Gastrocnemius medialis (tissue), 4 donors: ENCODE measurements at regions not wholly inside any gene's neighbourhood (a gene's known extent, or its start where the extent isn't known, plus 50 kb on each side); places are given as distances from the start of the nearest gene placed in this dataset.

Source experiments
- ATAC-seq, 2 donors: fragments of 150-250 bp; one replicate each; pipeline ENCODE4 v1.9.1; 2016
- DNase-seq, 2 donors: peaks; one replicate each; pipeline ENCODE4 v3.0.0-alpha.2; 2019
- H3K27ac ChIP-seq, 4 donors: fragments of 200-600 bp; sonication (generic); 1 replicate in 1 of 4; 2 replicates in 3 of 4; pipeline ENCODE4 v1.5.1; 2016 to 2018; ENCODE audit warnings: mild to moderate bottlenecking in 2 of 4, moderate library complexity in 1 of 4
- H3K27me3 ChIP-seq, 3 donors: fragments of 200-600 bp; sonication (generic) in 2 of 3; 1 replicate in 1 of 3; 2 replicates in 2 of 3; pipeline versions ENCODE4 v1.5.1 to v1.6.0; 2016 to 2019; ENCODE audit warnings: mild to moderate bottlenecking in 1 of 3, moderate library complexity in 1 of 3
- H3K36me3 ChIP-seq, 2 donors: fragments of 200-600 bp; sonication (generic) in 1 of 2; one replicate each; pipeline ENCODE4 v1.5.1; 2017 to 2018
- H3K4me1 ChIP-seq, 2 donors: fragments of 200-600 bp; sonication (generic) in 1 of 2; one replicate each; pipeline ENCODE4 v1.5.1; 2016 to 2017; ENCODE audit warnings: mild to moderate bottlenecking in 2 of 2
- H3K4me3 ChIP-seq, 4 donors: fragments of 200-600 bp; sonication (generic) in 3 of 4; 1 replicate in 1 of 4; 2 replicates in 3 of 4; pipeline ENCODE4 v1.5.1; 2016 to 2019; ENCODE audit warnings: mild to moderate bottlenecking in 2 of 4
- H3K9me3 ChIP-seq, 3 donors: fragments of 200-600 bp; sonication (generic) in 2 of 3; 1 replicate in 1 of 3; 2 replicates in 2 of 3; pipeline ENCODE4 v1.5.1; 2016 to 2019
- CTCF ChIP-seq, 5 experiments: fragments of 450-650 bp in 3 of 5; fragments of 200-600 bp in 2 of 5; sonication (generic) in 2 of 5; IDR thresholded peaks in 4 of 5; conservative IDR thresholded peaks in 1 of 5; 1 replicate in 4 of 5; 2 replicates in 1 of 5; pipeline ENCODE4 v1.5.1; 2016 to 2019; ENCODE audit warnings: antibody characterized with exemption in 5 of 5, mild to moderate bottlenecking in 3 of 5, moderate library complexity in 3 of 5
- POLR2A ChIP-seq, 2 donors: fragments of 450-650 bp; IDR thresholded peaks; one replicate each; pipeline ENCODE4 v1.6.1; 2017; ENCODE audit warnings: antibody characterized with exemption in 2 of 2, mild to moderate bottlenecking in 2 of 2, moderate library complexity in 2 of 2
- in situ Hi-C, 4 donors: fragments of 200-750 bp; cut with MboI; loops; one replicate each; pipeline versions ENCODE4 v1.15.0 to v1.8.0; 2017; ENCODE audit warnings: low sequenced_read_pairs in 4 of 4
- intact Hi-C: fragments of 100-400 bp; cut with DNase I; formaldehyde crosslinking; loops from one replicate; pipeline ENCODE4 v1.15.1; 2023; ENCODE audit warnings: low total_unique reads

- no peak for TF ChIP-seq POLR2A (IDR thresholded peaks at IDR 0.05)
- no peak for TF ChIP-seq CTCF (IDR thresholded peaks at IDR 0.05 in 4 of 5, conservative IDR thresholded peaks at IDR 0.05 in 1 of 5)
- Histone ChIP-seq H3K27me3 (no peaks in the 10 kb centered on the region), H3K4me3 (no peak overlapping the region), H3K36me3 (no peaks in the 10 kb centered on the region), H3K27ac (no peak overlapping the region), H3K4me1 (peaks cover 3 to 9% of the 10 kb centered on the region in 2 donors), H3K9me3 (no peaks in the 10 kb centered on the region)
- in situ Hi-C loops (loop anchor here in 1 of 4 donors (10.0 kb wide), 1 partner anchor 125 kb away; no protein-coding TSS in a partner anchor), intact Hi-C loops (no loop called here)
- no peak for ATAC-seq
- DNase-seq: no peak
Observed at GRCh38 chr1:234759888-234760287, 149.9 kb upstream of the IRF2BP2 start.

DNA sequence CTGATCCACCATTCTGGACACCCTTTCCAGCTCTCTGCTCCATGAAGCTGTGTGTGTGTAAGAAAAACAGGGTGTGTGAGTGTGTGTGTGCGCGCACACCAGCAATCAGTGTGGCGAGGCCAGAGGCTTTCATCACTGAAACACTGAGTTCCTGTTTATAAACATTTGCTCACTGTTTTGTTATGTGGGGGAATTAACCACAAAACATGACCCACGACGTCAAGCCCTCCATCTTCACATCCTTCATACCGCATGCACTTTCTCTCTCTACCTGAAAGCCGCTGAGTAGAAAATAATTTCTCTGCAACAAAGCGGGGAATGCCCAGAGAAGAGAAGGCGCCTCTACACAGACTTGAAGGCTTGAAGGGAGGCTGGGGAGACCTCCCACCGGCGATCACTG lies 148.9 kb upstream of the IRF2BP2 start:
- DNase-seq: no peak
- intact Hi-C loops (no loop called here), in situ Hi-C loops (loop anchor here in 1 of 4 donors (10.0 kb wide), 1 partner anchor 124 kb away; no protein-coding TSS in a partner anchor)
- H3K4me3 ChIP-seq: no peak overlapping the region
- H3K4me1 ChIP-seq: peaks cover 3 to 9% of the 10 kb centered on the region in 2 donors
- TF ChIP-seq CTCF (IDR thresholded peaks at IDR 0.05 in 4 of 5, conservative IDR thresholded peaks at IDR 0.05 in 1 of 5) (no peak), POLR2A (IDR thresholded peaks at IDR 0.05) (no peak)
- no peaks in the 10 kb centered on the region for H3K9me3 ChIP-seq
- H3K27me3 ChIP-seq: no peaks in the 10 kb centered on the region
- no peak overlapping the region for H3K27ac ChIP-seq
- H3K36me3 ChIP-seq: no peaks in the 10 kb centered on the region
- no peak for ATAC-seq

DNA sequence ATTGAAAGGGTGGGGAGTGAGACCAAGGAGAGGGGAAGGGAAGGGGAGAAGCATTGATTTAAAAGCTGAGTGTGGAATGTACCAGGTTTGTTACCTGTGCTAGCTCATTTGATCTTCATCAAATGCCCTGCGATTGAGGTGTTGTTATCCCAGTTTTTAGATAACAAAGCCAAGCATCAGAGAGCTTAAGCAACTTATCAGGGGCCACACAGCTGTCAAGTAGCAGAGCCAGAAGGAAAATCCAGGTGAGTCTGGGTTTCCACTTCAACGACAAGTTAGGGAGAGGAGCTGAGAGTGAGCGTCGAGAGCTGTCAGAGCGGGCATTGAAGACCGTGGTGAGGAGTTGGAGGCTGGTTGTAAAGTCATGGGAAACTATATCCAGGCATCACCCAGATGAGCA lies 146.9 kb upstream of the IRF2BP2 start:
- no peak overlapping the region for H3K27ac ChIP-seq
- no peak overlapping the region for H3K4me3 ChIP-seq
- TF ChIP-seq CTCF (IDR thresholded peaks at IDR 0.05 in 4 of 5, conservative IDR thresholded peaks at IDR 0.05 in 1 of 5): no peak
- no peak for TF ChIP-seq POLR2A (IDR thresholded peaks at IDR 0.05)
- peaks cover 3 to 9% of the 10 kb centered on the region in 2 donors for H3K4me1 ChIP-seq
- no peak for DNase-seq
- no peaks in the 10 kb centered on the region for H3K36me3 ChIP-seq
- in situ Hi-C loops: loop anchor here in 1 of 4 donors (10.0 kb wide), 1 partner anchor 122 kb away; no protein-coding TSS in a partner anchor
- no peaks in the 10 kb centered on the region for H3K9me3 ChIP-seq
- ATAC-seq: no peak
- H3K27me3 ChIP-seq: no peaks in the 10 kb centered on the region
- intact Hi-C loops: no loop called here

GRCh38 chr1:234756066-234756774 lies 146.2 kb upstream of the IRF2BP2 start:
- Histone ChIP-seq H3K27ac (no peak overlapping the region), H3K4me3 (no peak overlapping the region), H3K27me3 (no peaks in the 10 kb centered on the region), H3K9me3 (no peaks in the 10 kb centered on the region), H3K36me3 (no peaks in the 10 kb centered on the region), H3K4me1 (peaks cover 3 to 9% of the 10 kb centered on the region in 2 donors)
- in situ Hi-C loops: loop anchor here in 1 of 4 donors (10.0 kb wide), 1 partner anchor 121 kb away; no protein-coding TSS in a partner anchor
- intact Hi-C loops: no loop called here
- TF ChIP-seq CTCF (IDR thresholded peaks at IDR 0.05 in 4 of 5, conservative IDR thresholded peaks at IDR 0.05 in 1 of 5): no peak
- no peak for TF ChIP-seq POLR2A (IDR thresholded peaks at IDR 0.05)
- DNase-seq (no peak), ATAC-seq (no peak)
